ENCODE measurements at regions not wholly inside any gene's neighbourhood (a gene's known extent, or its start where the extent isn't known, plus 50 kb on each side); places are given as distances from the start of the nearest gene placed in this dataset.

DNA sequence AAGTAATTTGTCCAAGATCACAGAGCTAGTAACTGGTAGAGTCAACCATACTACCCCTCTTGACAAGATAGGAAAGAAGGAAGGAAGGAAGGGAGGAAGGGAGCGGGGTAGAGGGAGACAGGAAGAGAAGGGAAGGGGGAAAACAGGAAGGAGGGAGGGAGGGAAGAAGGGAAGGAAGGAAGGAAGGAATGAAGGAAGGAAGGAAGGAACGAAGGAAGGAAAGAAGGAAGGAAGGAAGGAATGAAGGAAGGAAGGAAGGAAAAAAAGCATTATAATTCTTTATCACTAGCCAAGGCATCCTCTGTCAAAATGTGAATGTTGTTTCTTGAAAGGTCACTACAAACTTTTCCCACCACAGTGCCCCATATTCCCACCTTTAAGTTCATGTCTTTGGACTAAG, 223.6 kb downstream of the SHQ1 start:
- TF ChIP-seq TAF1 (IDR thresholded peaks at IDR 0.05; ENCODE audit: borderline replicate concordance, low read depth, low read length): no peak
- no peak for TF ChIP-seq POLR2AphosphoS5 (IDR thresholded peaks at IDR 0.05; ENCODE audit: low read depth, low read length)
- TF ChIP-seq POLR2A (IDR thresholded peaks at IDR 0.05; ENCODE audit: low read depth, low read length): no peak
